HCT116 (cell line): ENCODE measurements at regions not wholly inside any gene's neighbourhood (a gene's known extent, or its start where the extent isn't known, plus 50 kb on each side); places are given as distances from the start of the nearest gene placed in this dataset.

Experiments used
- CEBPB ChIP-seq: IDR thresholded peaks from 2 replicates; pipeline ENCODE4 v1.6.1; 2012; ENCODE audit warnings: low read depth
- CTCF ChIP-seq, 3 experiments: fragments of 200-600 bp in 1 of 3; sonication (generic) in 1 of 3; IDR thresholded peaks in 2 of 3; conservative IDR thresholded peaks in 1 of 3; 2 replicates each; pipeline ENCODE4 v1.5.1; 2012 to 2017; ENCODE audit warnings: low read depth in 2 of 3, low read length in 2 of 3, antibody characterized with exemption in 1 of 3, borderline replicate concordance in 1 of 3, control low read depth in 1 of 3, mild to moderate bottlenecking in 1 of 3, mixed read lengths in 1 of 3, mixed run types in 1 of 3, moderate library complexity in 1 of 3; ENCODE audit not compliant: insufficient read depth in 1 of 3
- EZH2 ChIP-seq: fragments of 200-600 bp; sonication (generic); IDR thresholded peaks from 2 replicates; pipeline ENCODE4 v1.6.1; 2017; ENCODE audit warnings: antibody characterized with exemption, mixed run types
- POLR2A ChIP-seq: IDR thresholded peaks from 2 replicates; pipeline ENCODE4 v1.7.0; 2011; ENCODE audit warnings: borderline replicate concordance; ENCODE audit not compliant: insufficient read depth, insufficient read length; ENCODE audit errors: extremely low read depth
- REST ChIP-seq: IDR thresholded peaks from 2 replicates; pipeline ENCODE4 v1.6.1; 2012; ENCODE audit warnings: low read depth

GRCh38 chr16:77591347-77591746 lies 131.0 kb upstream of the NUDT7 start:
- TF ChIP-seq CTCF (IDR thresholded peaks at IDR 0.05 in 2 of 3, conservative IDR thresholded peaks at IDR 0.05 in 1 of 3; ENCODE audit: borderline replicate concordance in 1 of 3, insufficient read depth in 1 of 3, low read depth in 2 of 3, low read length in 2 of 3) (no peak), POLR2A (no peak), CEBPB (no peak), EZH2 (no peak), REST (no peak)
